Astrocyte (in vitro differentiated cells and primary cell): ENCODE measurements at regions not wholly inside any gene's neighbourhood (a gene's known extent, or its start where the extent isn't known, plus 50 kb on each side); places are given as distances from the start of the nearest gene placed in this dataset.
"Not testable (repeated sequence)": the region's sequence is repeated elsewhere in the genome, so short reads cannot be mapped to it uniquely, and the experiment has no call there.

Experiments
- DNase-seq: peaks from one replicate; pipeline ENCODE4 v3.0.0-alpha.2; 2010; ENCODE audit warnings: low read depth
- FAIRE-seq: peaks from 2 replicates; lab custom pipeline; 2011; peaks lifted over from hg19 to GRCh38; lab: Jason Lieb, UNC
- H2AFZ ChIP-seq: 2 replicates; pipeline ENCODE4 v1.6.0; 2012; ENCODE audit warnings: low read depth, low read length, inconsistent platforms
- H3K27ac ChIP-seq: 2 replicates; pipeline ENCODE4 v1.5.1; 2011; ENCODE audit warnings: low read depth, low read length, inconsistent platforms
- H3K27me3 ChIP-seq: 2 replicates; pipeline ENCODE4 v1.6.0; 2011; ENCODE audit warnings: low read length, inconsistent platforms; ENCODE audit not compliant: insufficient read depth
- H3K36me3 ChIP-seq: 2 replicates; pipeline ENCODE4 v1.5.1; 2011; ENCODE audit warnings: low read length, inconsistent platforms; ENCODE audit not compliant: insufficient read depth
- H3K4me1 ChIP-seq: 2 replicates; pipeline ENCODE4 v1.5.1; 2011; ENCODE audit warnings: low read length, inconsistent platforms; ENCODE audit not compliant: insufficient read depth
- H3K4me2 ChIP-seq: 2 replicates; pipeline ENCODE4 v1.6.0; 2012; ENCODE audit warnings: low read length, inconsistent platforms
- H3K4me3 ChIP-seq: 2 replicates; pipeline ENCODE4 v1.5.1; 2011; ENCODE audit warnings: low read depth, mild to moderate bottlenecking, low read length, inconsistent platforms; ENCODE audit not compliant: insufficient read depth
- H3K79me2 ChIP-seq: 2 replicates; pipeline ENCODE4 v1.6.0; 2012; ENCODE audit warnings: mild to moderate bottlenecking, low read length, inconsistent platforms; ENCODE audit not compliant: insufficient read depth
- H3K9ac ChIP-seq: 2 replicates; pipeline ENCODE4 v1.6.0; 2012; ENCODE audit warnings: mild to moderate bottlenecking, low read length, inconsistent platforms
- H3K9me3 ChIP-seq: 2 replicates; pipeline ENCODE4 v1.5.1; 2012; ENCODE audit warnings: low read depth, mild to moderate bottlenecking, low read length, inconsistent platforms; ENCODE audit not compliant: insufficient read depth
- H4K20me1 ChIP-seq: 2 replicates; pipeline ENCODE4 v1.6.0; 2012; ENCODE audit warnings: low read length, inconsistent platforms; ENCODE audit not compliant: insufficient read depth
- H3K27ac Mint-ChIP-seq: one replicate; pipeline ENCODE4 v1.8.0; 2021; ENCODE audit warnings: mild to moderate bottlenecking, mixed read lengths; ENCODE audit not compliant: unreplicated experiment
- H3K27me3 Mint-ChIP-seq: one replicate; pipeline ENCODE4 v1.8.0; 2021; ENCODE audit warnings: low read depth, mixed read lengths; ENCODE audit not compliant: unreplicated experiment
- H3K36me3 Mint-ChIP-seq: one replicate; pipeline ENCODE4 v1.8.0; 2021; ENCODE audit warnings: low read depth, mixed read lengths; ENCODE audit not compliant: unreplicated experiment
- H3K4me1 Mint-ChIP-seq: one replicate; pipeline ENCODE4 v1.8.0; 2021; ENCODE audit warnings: low read depth, mixed read lengths; ENCODE audit not compliant: unreplicated experiment
- H3K4me3 Mint-ChIP-seq: one replicate; pipeline ENCODE4 v1.8.0; 2021; ENCODE audit warnings: mild to moderate bottlenecking, moderate library complexity, mixed read lengths; ENCODE audit not compliant: unreplicated experiment
- H3K9me3 Mint-ChIP-seq: one replicate; pipeline ENCODE4 v1.8.0; 2021; ENCODE audit warnings: mild to moderate bottlenecking, mixed read lengths; ENCODE audit not compliant: unreplicated experiment
- CTCF ChIP-seq: IDR thresholded peaks from 2 replicates; pipeline ENCODE4 v1.5.1; 2011; ENCODE audit warnings: low read depth, mild to moderate bottlenecking, inconsistent platforms, low read length, moderate library complexity; ENCODE audit not compliant: insufficient read depth
- EZH2 ChIP-seq: IDR thresholded peaks from 2 replicates; pipeline ENCODE4 v1.6.1; 2012; ENCODE audit warnings: mild to moderate bottlenecking, low read length, inconsistent platforms; ENCODE audit not compliant: insufficient read depth

GRCh38 chr10:3323865-3324498 is 151.4 kb upstream of the PITRM1 start:
- Histone ChIP-seq H2AFZ (no peak overlapping the region), H3K9ac (no peak overlapping the region)
- H3K27ac Mint-ChIP-seq = no peak overlapping the region

GRCh38 chr10:3321123-3321522 is 148.5 kb upstream of the PITRM1 start:
- Histone ChIP-seq H3K9me3 (no peaks in the 10 kb centered on the region), H3K27me3 (no peaks in the 10 kb centered on the region), H2AFZ (no peak overlapping the region), H3K4me1 (no peaks in the 10 kb centered on the region), H3K79me2 (no peaks in the 10 kb centered on the region), H3K27ac (no peak overlapping the region), H3K9ac (no peak overlapping the region), H3K4me3 (no peak overlapping the region), H3K36me3 (no peaks in the 10 kb centered on the region), H3K4me2 (no peak overlapping the region), H4K20me1 (no peaks in the 10 kb centered on the region)
- no peak for DNase-seq
- no peak for FAIRE-seq
- no peaks in the 10 kb centered on the region for H3K27me3 Mint-ChIP-seq
- no peak overlapping the region for H3K4me3 Mint-ChIP-seq
- no peak for TF ChIP-seq EZH2
- no peak for TF ChIP-seq CTCF
- no peaks in the 10 kb centered on the region for H3K36me3 Mint-ChIP-seq
- peaks cover 11% of the 10 kb centered on the region for H3K9me3 Mint-ChIP-seq
- H3K4me1 Mint-ChIP-seq = no peaks in the 10 kb centered on the region
- no peak overlapping the region for H3K27ac Mint-ChIP-seq

More at GRCh38 chr10:3323865-3324498, 151.4 kb upstream of the PITRM1 start:
- H3K27me3 Mint-ChIP-seq = no peaks in the 10 kb centered on the region
- no peaks in the 10 kb centered on the region for H3K27me3 ChIP-seq
- peak overlapping the region; percentile 16 for H3K4me2 ChIP-seq
- no peak for TF ChIP-seq CTCF
- no peak for TF ChIP-seq EZH2
- no peaks in the 10 kb centered on the region for H3K79me2 ChIP-seq
- H3K4me3 ChIP-seq = no peak overlapping the region
- FAIRE-seq (no peak), DNase-seq (peak; percentile 53)
- no peaks in the 10 kb centered on the region for H3K9me3 ChIP-seq
- H4K20me1 ChIP-seq = no peaks in the 10 kb centered on the region
- no peak overlapping the region for H3K27ac ChIP-seq
- H3K4me1 ChIP-seq = no peaks in the 10 kb centered on the region
- no peaks in the 10 kb centered on the region for H3K4me1 Mint-ChIP-seq
- no peaks in the 10 kb centered on the region for H3K36me3 Mint-ChIP-seq
- H3K36me3 ChIP-seq = no peaks in the 10 kb centered on the region
- H3K9me3 Mint-ChIP-seq = peaks cover 10% of the 10 kb centered on the region
- H3K4me3 Mint-ChIP-seq = no peak overlapping the region

GRCh38 chr10:3319811-3320226 is 147.2 kb upstream of the PITRM1 start:
- H3K4me3 ChIP-seq = no peak overlapping the region
- Mint-ChIP-seq H3K27ac (no peak overlapping the region), H3K9me3 (peaks cover 11% of the 10 kb centered on the region), H3K36me3 (no peaks in the 10 kb centered on the region), H3K4me3 (no peak overlapping the region), H3K27me3 (no peaks in the 10 kb centered on the region), H3K4me1 (no peaks in the 10 kb centered on the region)
- H2AFZ ChIP-seq = no peak overlapping the region
- H3K9ac ChIP-seq = no peak overlapping the region
- no peaks in the 10 kb centered on the region for H3K79me2 ChIP-seq
- no peak overlapping the region for H3K4me2 ChIP-seq
- no peaks in the 10 kb centered on the region for H3K36me3 ChIP-seq
- no peaks in the 10 kb centered on the region for H3K27me3 ChIP-seq
- H4K20me1 ChIP-seq = no peaks in the 10 kb centered on the region
- FAIRE-seq = no peak
- no peak for DNase-seq
- H3K9me3 ChIP-seq = no peaks in the 10 kb centered on the region
- no peak for TF ChIP-seq CTCF
- TF ChIP-seq EZH2 = no peak
- no peak overlapping the region for H3K27ac ChIP-seq
- H3K4me1 ChIP-seq = no peaks in the 10 kb centered on the region

DNA sequence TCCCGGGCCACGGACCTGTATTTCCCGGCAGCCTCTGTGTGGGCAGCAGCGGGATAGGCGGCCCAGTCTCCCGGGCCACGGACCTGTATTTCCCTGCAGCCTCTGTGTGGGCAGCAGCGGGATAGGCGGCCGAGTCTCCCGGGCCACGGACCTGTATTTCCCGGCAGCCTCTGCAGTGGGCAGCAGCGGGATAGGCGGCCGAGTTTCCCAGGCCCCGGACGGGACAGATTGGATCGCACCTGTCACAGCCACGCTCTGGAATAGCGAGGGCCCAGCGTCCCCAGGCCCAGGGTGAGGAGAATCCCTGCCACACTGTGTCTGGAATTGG is 145.9 kb upstream of the PITRM1 start:
- H3K4me1 Mint-ChIP-seq = not testable (repeated sequence)

More for the DNA sequence above, 145.9 kb upstream of the PITRM1 start:
- H3K4me1 ChIP-seq, H3K27ac ChIP-seq, H3K4me2 ChIP-seq, H2AFZ ChIP-seq, H3K4me3 ChIP-seq, H3K36me3 ChIP-seq, H3K9ac ChIP-seq, H3K79me2 ChIP-seq, H4K20me1 ChIP-seq, H3K27me3 Mint-ChIP-seq, FAIRE-seq, H3K9me3 ChIP-seq, H3K27ac Mint-ChIP-seq, H3K4me3 Mint-ChIP-seq, DNase-seq, H3K36me3 Mint-ChIP-seq, H3K27me3 ChIP-seq: not testable (repeated sequence)
- peaks cover 16% of the 10 kb centered on the region for H3K9me3 Mint-ChIP-seq
